ENCODE measurements at regions not wholly inside any gene's neighbourhood (a gene's known extent, or its start where the extent isn't known, plus 50 kb on each side); places are given as distances from the start of the nearest gene placed in this dataset.

GRCh38 chr18:78731016-78731397, 248.6 kb upstream of the SALL3 start:
- intact Hi-C loops (cut with DNase I; ENCODE audit: low total_unique reads) = loop anchor here (5.0 kb wide), 1 partner anchor 1099 kb away; no protein-coding TSS in a partner anchor
- 73% methylated on average over 20 of the region's 20 CpGs; no CpG with 5 or more reads in 1 of the 2 donors for WGBS, 2 donors (ENCODE audit: low coverage in 1 of 2)
- TF ChIP-seq POLR2A (IDR thresholded peaks at IDR 0.05) = no peak
- TF ChIP-seq CTCF (IDR thresholded peaks at IDR 0.05) = no peak
- TF ChIP-seq POLR2AphosphoS5 (IDR thresholded peaks at IDR 0.05) = no peak
- no peak for TF ChIP-seq EP300 (IDR thresholded peaks at IDR 0.05; ENCODE audit: low read depth)

GRCh38 chr18:78731398-78732032, 248.1 kb upstream of the SALL3 start:
- no peaks in the 10 kb centered on the region for H3K27me3 ChIP-seq
- no peak for TF ChIP-seq CTCF (IDR thresholded peaks at IDR 0.05)
- no peak for TF ChIP-seq EP300 (IDR thresholded peaks at IDR 0.05; ENCODE audit: low read depth)
- no peak for TF ChIP-seq POLR2A (IDR thresholded peaks at IDR 0.05)
- TF ChIP-seq POLR2AphosphoS5 (IDR thresholded peaks at IDR 0.05) = no peak
- no peaks in the 10 kb centered on the region for H3K9me3 ChIP-seq
- no peak overlapping the region for H3K4me3 ChIP-seq
- H3K27ac ChIP-seq = no peak overlapping the region
- in situ Hi-C loops (cut with MboI; ENCODE audit: low pct_ligation_motif_present in 1 of 4, low pct_unique_long_range_greater_than_20kb in 1 of 4, low sequenced_read_pairs in 3 of 4) (no loop called here), intact Hi-C loops (cut with DNase I; ENCODE audit: low total_unique reads) (loop anchor here (5.0 kb wide), 1 partner anchor 1099 kb away; no protein-coding TSS in a partner anchor)
- no peak for DNase-seq
- H3K4me1 ChIP-seq = peaks cover 0 to 3% (median 0%) of the 10 kb centered on the region in 4 donors
- H3K36me3 ChIP-seq = no peaks in the 10 kb centered on the region
- 85% methylated on average over 9 of the region's 18 CpGs; no CpG with 5 or more reads in 1 of the 2 donors for WGBS, 2 donors (ENCODE audit: low coverage in 1 of 2)

More at GRCh38 chr18:78731016-78731397, 248.6 kb upstream of the SALL3 start:
- Histone ChIP-seq H3K27ac (no peak overlapping the region), H3K4me3 (no peak overlapping the region), H3K27me3 (no peaks in the 10 kb centered on the region), H3K4me1 (peaks cover 0 to 3% (median 0%) of the 10 kb centered on the region in 4 donors), H3K36me3 (no peaks in the 10 kb centered on the region), H3K9me3 (no peaks in the 10 kb centered on the region)
- in situ Hi-C loops (cut with MboI; ENCODE audit: low pct_ligation_motif_present in 1 of 4, low pct_unique_long_range_greater_than_20kb in 1 of 4, low sequenced_read_pairs in 3 of 4) = no loop called here
- no peak for DNase-seq

- no peak overlapping the region for H3K4me3 ChIP-seq
- H3K27ac ChIP-seq = no peak overlapping the region
- DNase-seq = no peak
- no peaks in the 10 kb centered on the region for H3K27me3 ChIP-seq
- no peaks in the 10 kb centered on the region for H3K36me3 ChIP-seq
- TF ChIP-seq POLR2A (IDR thresholded peaks at IDR 0.05) = no peak
- no peak for TF ChIP-seq EP300 (IDR thresholded peaks at IDR 0.05; ENCODE audit: low read depth)
- TF ChIP-seq POLR2AphosphoS5 (IDR thresholded peaks at IDR 0.05) = no peak
- no peak for TF ChIP-seq CTCF (IDR thresholded peaks at IDR 0.05)
- intact Hi-C loops (cut with DNase I; ENCODE audit: low total_unique reads) = loop anchor here (5.0 kb wide), 1 partner anchor 1100 kb away; no protein-coding TSS in a partner anchor
- in situ Hi-C loops (cut with MboI; ENCODE audit: low pct_ligation_motif_present in 1 of 4, low pct_unique_long_range_greater_than_20kb in 1 of 4, low sequenced_read_pairs in 3 of 4) = no loop called here
- H3K9me3 ChIP-seq = no peaks in the 10 kb centered on the region
- H3K4me1 ChIP-seq = peaks cover 0 to 3% (median 0%) of the 10 kb centered on the region in 4 donors
- 72 to 85% methylated on average over 2 to 14 of the region's 14 CpGs for WGBS, 2 donors (ENCODE audit: low coverage in 1 of 2)
Observed at GRCh38 chr18:78732273-78733210, 247.1 kb upstream of the SALL3 start.
